HG03097 (cell line): ENCODE measurements at regions not wholly inside any gene's neighbourhood (a gene's known extent, or its start where the extent isn't known, plus 50 kb on each side); places are given as distances from the start of the nearest gene placed in this dataset.

Experiments
- ATAC-seq: cut with Tn5 transposase; IDR thresholded peaks from one replicate; pipeline ENCODE4 v1.9.1; 2021; ENCODE audit not compliant: unreplicated experiment, low FRiP score

- ATAC-seq = no peak
Observed at GRCh38 chr4:10212400-10212799, 95.8 kb upstream of the WDR1 start.

GRCh38 chr4:10207116-10207515 is 90.5 kb upstream of the WDR1 start:
- ATAC-seq = no peak

GRCh38 chr4:10205223-10205622 is 88.6 kb upstream of the WDR1 start:
- ATAC-seq = no peak

- no peak for ATAC-seq
Observed at GRCh38 chr4:10204401-10205058, 87.9 kb upstream of the WDR1 start.

- no peak for ATAC-seq
Observed at GRCh38 chr4:10203851-10204250, 87.3 kb upstream of the WDR1 start.

GRCh38 chr4:10201381-10202223 is 85.0 kb upstream of the WDR1 start:
- ATAC-seq = no peak

- no peak for ATAC-seq
Observed at GRCh38 chr4:10200869-10201268, 84.3 kb upstream of the WDR1 start.

GRCh38 chr4:10198365-10198764 is 81.8 kb upstream of the WDR1 start:
- ATAC-seq = no peak

GRCh38 chr4:10197952-10198351 is 81.4 kb upstream of the WDR1 start:
- no peak for ATAC-seq

- ATAC-seq = no peak
Observed at GRCh38 chr4:10196191-10196590, 79.6 kb upstream of the WDR1 start.

GRCh38 chr4:10192331-10192730 is 75.7 kb upstream of the WDR1 start:
- no peak for ATAC-seq

GRCh38 chr4:10188400-10189004 is 71.9 kb upstream of the WDR1 start:
- ATAC-seq = no peak

GRCh38 chr4:10186228-10187214 is 69.9 kb upstream of the WDR1 start:
- no peak for ATAC-seq

GRCh38 chr4:10185518-10186227 is 69.1 kb upstream of the WDR1 start:
- ATAC-seq = no peak

GRCh38 chr4:10184501-10184938 is 67.9 kb upstream of the WDR1 start:
- no peak for ATAC-seq

GRCh38 chr4:10184041-10184440 is 67.4 kb upstream of the WDR1 start:
- no peak for ATAC-seq

- ATAC-seq = no peak
Observed at GRCh38 chr4:10183462-10183861, 66.9 kb upstream of the WDR1 start.

- ATAC-seq = no peak
Observed at GRCh38 chr4:10182446-10183424, 66.1 kb upstream of the WDR1 start.
